ENCODE measurements at regions not wholly inside any gene's neighbourhood (a gene's known extent, or its start where the extent isn't known, plus 50 kb on each side); places are given as distances from the start of the nearest gene placed in this dataset.

DNA sequence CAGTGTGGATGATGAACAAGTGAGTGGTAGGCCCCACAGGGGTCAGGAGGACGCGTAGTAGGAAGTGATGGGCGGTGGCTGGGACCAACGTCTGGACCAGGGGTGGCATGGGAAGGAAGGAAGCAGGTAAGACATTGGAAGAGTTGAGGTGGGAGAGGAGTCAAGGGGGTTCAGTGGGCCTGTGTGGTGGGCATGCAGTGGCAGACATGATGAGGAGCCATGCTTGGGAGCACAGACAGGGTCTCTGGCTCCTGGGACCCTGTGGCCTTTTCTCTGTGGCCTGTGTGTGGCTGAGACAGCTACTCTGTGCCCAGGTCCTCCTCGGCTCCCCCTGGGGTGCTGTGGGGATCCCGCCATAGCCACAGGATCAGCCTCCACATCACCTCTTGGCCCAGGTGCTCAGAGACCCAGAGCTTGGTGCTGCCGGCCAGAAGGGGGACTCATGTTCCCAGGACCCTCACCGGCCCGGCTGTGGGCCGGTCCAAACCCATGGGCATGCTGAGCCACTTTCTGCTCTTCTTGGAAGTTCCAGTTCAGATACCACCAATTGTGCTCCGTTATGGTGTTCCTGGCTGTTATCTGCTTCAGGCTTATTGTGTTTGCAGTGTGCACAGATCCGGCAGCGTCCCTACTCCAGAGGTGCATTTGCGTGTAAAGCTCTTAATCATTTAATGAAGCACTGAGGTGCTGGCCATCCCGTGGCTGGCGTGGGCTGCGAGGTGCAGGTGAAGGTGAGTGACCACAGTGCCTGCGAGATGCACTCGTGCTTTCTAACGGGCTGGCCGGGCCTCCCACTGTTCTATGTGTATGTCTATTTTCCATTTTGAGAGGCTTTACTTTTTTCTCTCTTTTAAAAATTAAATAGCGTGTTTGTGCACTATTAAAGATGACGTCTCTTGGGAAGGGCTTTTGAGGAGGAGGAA lies 147.9 kb downstream of the TEX29 start:
- Mint-ChIP-seq H3K27me3 (peaks cover 16% of the 10 kb centered on the region), H3K27ac (no peak overlapping the region), H3K4me1 (no peaks in the 10 kb centered on the region), H3K9me3 (no peaks in the 10 kb centered on the region), H3K4me3 (no peak overlapping the region), H3K36me3 (no peaks in the 10 kb centered on the region)
- ATAC-seq (ENCODE audit: low read depth) (no peak), DNase-seq (no peak)
- POLR2A ChIA-PET = no interaction called here

DNA sequence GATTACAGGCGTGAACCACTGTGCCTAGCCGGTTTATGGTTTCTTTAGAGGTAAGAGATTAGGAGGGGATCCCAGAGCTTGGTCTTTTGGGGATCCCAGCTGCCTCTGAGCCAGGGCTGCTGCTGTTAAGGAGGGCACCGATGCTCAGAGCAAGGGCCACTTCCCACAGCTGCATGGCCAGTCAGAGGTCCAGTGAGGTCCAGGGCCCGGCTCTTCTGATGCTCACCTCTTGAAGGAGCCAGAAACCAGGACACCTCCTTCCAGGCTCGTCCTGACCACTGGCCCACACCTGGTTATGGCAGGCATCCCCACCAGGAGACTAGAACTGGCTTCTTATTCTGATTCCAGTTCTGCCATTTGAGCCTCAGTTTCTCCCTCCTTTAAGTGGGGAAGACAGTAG lies 149.0 kb downstream of the TEX29 start:
- no peak overlapping the region for H3K27ac Mint-ChIP-seq
- POLR2A ChIA-PET = no interaction called here
- DNase-seq = no peak
- no peaks in the 10 kb centered on the region for H3K4me1 Mint-ChIP-seq
- no peak overlapping the region for H3K4me3 Mint-ChIP-seq
- peaks cover 11% of the 10 kb centered on the region for H3K27me3 Mint-ChIP-seq
- H3K9me3 Mint-ChIP-seq = no peaks in the 10 kb centered on the region
- ATAC-seq (ENCODE audit: low read depth) = no peak
- no peaks in the 10 kb centered on the region for H3K36me3 Mint-ChIP-seq

DNA sequence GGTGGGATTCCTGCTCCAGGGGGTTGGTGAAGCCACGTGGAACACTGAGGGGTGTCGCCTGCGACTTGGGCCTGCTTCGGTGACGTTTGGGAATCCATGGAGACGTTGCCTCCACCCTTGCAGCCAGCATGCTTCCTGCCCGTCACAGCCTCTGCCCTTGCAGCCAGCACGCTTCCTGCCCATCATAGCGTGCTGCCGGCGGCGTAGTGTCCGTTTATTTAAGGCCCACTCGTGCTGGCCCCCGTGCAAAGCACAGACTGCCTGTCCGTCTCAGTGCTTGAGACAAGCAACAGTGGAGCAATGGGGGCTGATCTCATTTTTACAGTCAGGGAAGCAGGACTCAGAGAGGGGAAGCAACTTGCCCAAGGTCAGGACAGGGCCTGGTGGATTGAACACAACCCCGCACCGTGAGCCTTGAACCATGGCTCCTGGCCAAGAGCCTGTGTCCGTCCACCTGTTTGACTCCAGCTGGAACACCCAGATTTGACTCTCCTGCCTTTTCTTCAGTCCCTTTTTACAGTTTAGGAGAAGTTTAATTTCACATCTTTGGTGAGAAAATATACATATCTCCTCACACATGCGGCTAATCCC lies 149.6 kb downstream of the TEX29 start:
- H3K4me1 Mint-ChIP-seq = no peaks in the 10 kb centered on the region
- peaks cover 7% of the 10 kb centered on the region for H3K27me3 Mint-ChIP-seq
- no peak overlapping the region for H3K27ac Mint-ChIP-seq
- no peaks in the 10 kb centered on the region for H3K36me3 Mint-ChIP-seq
- no peak for ATAC-seq (ENCODE audit: low read depth)
- H3K9me3 Mint-ChIP-seq = no peaks in the 10 kb centered on the region
- H3K4me3 Mint-ChIP-seq = no peak overlapping the region
- no peak for DNase-seq
- POLR2A ChIA-PET = no interaction called here

DNA sequence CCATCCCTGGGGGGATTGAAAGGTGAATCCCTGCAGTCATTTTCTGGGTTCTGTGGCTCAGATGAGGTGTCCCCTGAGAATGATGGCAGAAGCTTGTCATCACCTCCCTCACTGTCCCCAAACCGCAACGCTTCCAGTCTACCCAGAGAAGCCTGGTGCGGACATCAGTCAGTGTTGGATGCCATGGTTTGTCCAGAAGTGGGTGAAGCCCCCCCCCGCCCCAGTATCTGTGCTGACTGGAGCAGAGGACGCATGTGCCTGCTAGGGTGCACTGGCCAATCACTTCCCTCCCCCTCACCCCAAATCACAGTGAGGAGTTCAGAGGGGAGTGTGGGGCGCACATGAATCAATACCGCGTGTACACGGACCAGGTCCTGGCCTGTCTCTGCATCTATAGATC lies 150.5 kb downstream of the TEX29 start:
- POLR2A ChIA-PET = no interaction called here
- H3K9me3 Mint-ChIP-seq = no peaks in the 10 kb centered on the region
- no peaks in the 10 kb centered on the region for H3K36me3 Mint-ChIP-seq
- H3K27ac Mint-ChIP-seq = no peak overlapping the region
- DNase-seq (no peak), ATAC-seq (ENCODE audit: low read depth) (no peak)
- H3K27me3 Mint-ChIP-seq = peaks cover 7% of the 10 kb centered on the region
- H3K4me3 Mint-ChIP-seq = no peak overlapping the region
- H3K4me1 Mint-ChIP-seq = no peaks in the 10 kb centered on the region

DNA sequence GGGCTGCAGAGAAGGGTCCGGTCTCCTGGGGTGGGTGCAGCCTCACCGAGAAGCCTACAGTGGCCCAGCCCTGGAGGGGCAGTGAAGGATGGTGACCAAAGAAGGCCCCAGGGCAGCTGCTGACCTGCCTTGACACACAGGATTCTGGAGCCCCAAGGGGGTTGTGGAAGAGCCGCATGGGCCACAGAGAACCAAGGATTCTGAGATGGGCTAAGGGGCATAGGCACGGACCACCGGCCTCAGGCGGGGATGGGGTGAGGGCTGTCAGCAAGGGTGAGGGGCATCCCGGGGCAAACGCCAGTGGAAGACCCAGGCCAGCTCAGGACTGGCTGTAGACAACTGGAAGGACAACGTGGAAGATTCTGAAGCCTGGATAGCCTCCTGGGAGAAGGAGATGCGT lies 151.6 kb downstream of the TEX29 start:
- Mint-ChIP-seq H3K27ac (no peak overlapping the region), H3K36me3 (no peaks in the 10 kb centered on the region), H3K4me1 (no peaks in the 10 kb centered on the region), H3K4me3 (no peak overlapping the region), H3K9me3 (no peaks in the 10 kb centered on the region), H3K27me3 (peaks cover 1% of the 10 kb centered on the region)
- POLR2A ChIA-PET = no interaction called here
- ATAC-seq (ENCODE audit: low read depth) (no peak), DNase-seq (no peak)

DNA sequence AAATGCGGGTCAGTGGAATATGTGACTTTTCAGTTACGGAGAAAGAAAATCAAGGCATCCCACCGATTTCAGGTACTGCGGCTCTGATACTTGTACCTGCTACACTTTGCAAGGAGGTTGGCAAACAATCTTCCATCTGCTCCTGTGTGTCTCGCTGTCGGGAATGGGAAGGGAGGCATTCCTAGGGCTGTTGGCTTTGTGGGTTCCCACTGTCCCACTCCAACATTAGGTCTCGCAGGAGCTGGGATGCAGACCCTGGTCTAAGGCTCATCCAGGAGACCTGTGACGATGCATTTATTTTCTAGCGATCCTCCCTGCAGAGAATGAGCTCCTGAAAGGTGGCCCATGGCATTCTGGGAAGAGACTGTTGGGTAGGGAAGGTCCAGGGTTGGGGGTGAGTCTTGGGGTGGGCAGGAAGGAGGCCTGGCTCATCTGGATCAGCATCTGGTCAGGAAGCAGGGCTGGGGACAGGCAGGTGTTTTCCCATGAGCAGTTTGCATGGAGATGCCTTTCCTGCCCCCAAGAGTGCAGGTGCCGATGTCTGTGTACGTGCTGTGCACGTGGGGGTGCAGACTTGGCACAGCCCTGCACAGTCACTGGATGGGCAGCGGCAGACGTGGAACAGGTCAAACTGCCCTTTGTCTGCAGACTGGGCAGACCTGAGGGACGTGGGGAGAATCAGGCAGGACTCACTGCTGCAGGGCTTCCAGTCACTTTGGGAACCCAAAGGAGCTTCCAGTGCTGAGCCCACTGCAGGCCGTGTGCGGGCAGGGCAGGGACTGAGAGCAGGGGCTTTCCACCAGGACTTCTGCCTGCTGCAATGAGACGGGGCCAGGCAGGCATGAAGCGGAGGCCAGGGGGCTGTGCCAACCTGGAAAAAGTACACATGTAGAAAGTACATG lies 152.4 kb downstream of the TEX29 start:
- Mint-ChIP-seq H3K36me3 (no peaks in the 10 kb centered on the region), H3K4me3 (no peak overlapping the region), H3K27ac (no peak overlapping the region), H3K27me3 (no peaks in the 10 kb centered on the region), H3K9me3 (no peaks in the 10 kb centered on the region), H3K4me1 (no peaks in the 10 kb centered on the region)
- POLR2A ChIA-PET = no interaction called here
- ATAC-seq (ENCODE audit: low read depth) (no peak), DNase-seq (no peak)

DNA sequence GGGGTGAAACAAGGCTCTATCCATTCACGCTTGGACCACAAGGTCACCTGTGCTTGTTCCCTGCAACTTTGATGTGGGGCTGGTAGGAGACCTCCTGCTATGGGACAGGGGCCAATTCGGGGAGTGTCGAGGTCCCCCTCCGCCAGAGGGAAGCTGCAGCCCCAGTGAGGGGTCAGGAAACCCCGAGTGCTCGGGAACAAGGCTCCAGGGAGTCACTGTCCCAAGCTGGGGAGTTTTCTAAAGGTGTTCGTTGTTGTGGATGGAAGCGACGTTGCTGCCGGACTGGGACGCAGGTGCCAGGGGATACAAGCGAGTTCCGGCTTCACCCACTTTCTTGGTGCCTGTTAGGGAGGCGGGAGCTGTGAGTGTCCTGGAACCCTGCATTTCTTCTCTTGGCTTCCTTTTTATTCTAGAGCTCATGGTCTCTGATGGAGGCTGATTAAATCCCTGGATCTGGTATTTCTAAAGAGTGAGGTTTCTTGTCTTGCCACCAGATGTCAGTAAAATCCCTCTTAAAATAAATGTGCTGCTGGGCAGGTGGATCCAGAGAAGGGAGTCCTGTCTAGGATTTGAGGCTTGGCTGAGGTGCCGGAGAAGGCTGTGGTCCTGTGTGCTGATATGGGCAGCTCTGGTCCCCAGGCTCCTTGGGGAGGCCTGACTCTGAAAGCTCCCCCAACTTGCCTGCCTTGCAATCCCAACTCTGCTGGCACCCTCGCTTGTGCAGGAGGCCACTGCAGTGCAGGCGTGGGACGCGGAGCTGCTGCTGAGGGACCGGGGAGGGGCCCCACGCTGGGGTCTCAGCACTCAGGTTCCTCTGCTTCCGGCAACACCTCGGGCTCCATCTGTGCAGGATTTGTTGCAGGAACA lies 153.9 kb downstream of the TEX29 start:
- no peaks in the 10 kb centered on the region for H3K4me1 Mint-ChIP-seq
- DNase-seq (no peak), ATAC-seq (ENCODE audit: low read depth) (no peak)
- no peak overlapping the region for H3K4me3 Mint-ChIP-seq
- H3K36me3 Mint-ChIP-seq = no peaks in the 10 kb centered on the region
- H3K27me3 Mint-ChIP-seq = no peaks in the 10 kb centered on the region
- H3K27ac Mint-ChIP-seq = no peak overlapping the region
- H3K9me3 Mint-ChIP-seq = no peaks in the 10 kb centered on the region
- POLR2A ChIA-PET = interaction anchor here (0.7 kb wide), 1 partner anchor 621 kb away, joined by 6 read pairs; no protein-coding TSS in a partner anchor

DNA sequence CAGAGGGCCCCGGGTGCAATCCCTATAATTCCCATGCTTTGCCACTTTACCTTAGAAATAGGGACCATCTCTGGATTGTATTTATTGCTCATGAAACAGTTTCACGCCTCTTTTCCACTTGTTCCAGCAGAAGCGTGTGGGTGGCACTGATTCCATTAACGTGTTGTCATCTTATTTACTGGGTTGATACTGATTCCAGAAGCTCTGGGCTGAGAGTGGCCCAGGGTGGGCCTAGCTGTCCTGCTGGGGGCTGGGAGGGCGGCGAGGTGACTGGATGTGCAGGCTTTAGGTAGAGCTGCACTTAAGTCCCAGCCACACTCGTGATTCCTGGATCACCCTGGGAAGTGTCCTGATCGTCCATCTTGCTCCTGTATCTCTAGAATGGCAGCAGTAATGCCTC lies 155.0 kb downstream of the TEX29 start:
- Mint-ChIP-seq H3K4me3 (no peak overlapping the region), H3K27ac (no peak overlapping the region), H3K27me3 (no peaks in the 10 kb centered on the region), H3K36me3 (no peaks in the 10 kb centered on the region), H3K9me3 (no peaks in the 10 kb centered on the region), H3K4me1 (no peaks in the 10 kb centered on the region)
- ATAC-seq (ENCODE audit: low read depth) = no peak
- POLR2A ChIA-PET = no interaction called here
- no peak for DNase-seq

DNA sequence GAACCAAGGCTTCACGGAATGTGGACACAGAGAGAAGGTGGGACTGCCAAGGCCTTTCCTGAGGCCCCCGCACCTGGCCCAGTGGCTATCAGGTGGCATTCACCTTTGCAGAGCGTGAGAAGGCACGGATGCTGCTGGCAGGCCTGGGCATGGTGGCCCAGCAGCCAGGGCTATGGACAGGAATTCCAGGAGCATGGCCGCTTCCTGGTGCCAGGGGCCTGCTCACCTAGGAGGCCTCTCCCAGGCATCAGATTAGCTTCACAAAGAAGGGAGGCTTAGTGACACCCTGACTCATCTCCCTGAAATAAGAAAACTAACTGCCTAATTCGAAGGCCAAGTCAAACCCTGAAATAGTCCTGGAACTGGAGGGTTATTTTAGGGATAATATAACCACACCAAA lies 155.8 kb downstream of the TEX29 start:
- Mint-ChIP-seq H3K9me3 (no peaks in the 10 kb centered on the region), H3K36me3 (no peaks in the 10 kb centered on the region), H3K27ac (no peak overlapping the region), H3K4me1 (no peaks in the 10 kb centered on the region), H3K27me3 (no peaks in the 10 kb centered on the region), H3K4me3 (no peak overlapping the region)
- ATAC-seq (ENCODE audit: low read depth) = no peak
- POLR2A ChIA-PET = no interaction called here
- DNase-seq = no peak

DNA sequence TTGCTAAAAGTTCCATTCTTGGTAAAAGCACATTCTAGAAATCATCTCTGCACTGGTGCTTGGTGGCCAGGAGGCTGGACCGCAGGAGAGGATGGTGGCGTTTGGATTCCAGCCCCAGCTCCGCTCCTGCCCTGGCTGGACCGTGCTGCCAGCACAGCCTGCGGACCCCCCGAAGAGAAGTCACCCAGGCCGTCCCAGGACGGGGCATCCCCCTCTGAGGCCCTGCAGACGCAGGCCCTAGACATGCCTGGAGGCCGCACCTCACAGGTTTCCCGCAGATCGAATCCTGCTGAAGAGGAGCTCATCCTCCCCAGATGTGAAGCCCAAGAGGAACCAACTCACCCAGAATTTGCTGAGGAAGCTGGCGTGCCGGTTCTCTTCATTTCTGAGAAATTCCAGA lies 159.0 kb downstream of the TEX29 start:
- Mint-ChIP-seq H3K4me3 (no peak overlapping the region), H3K27me3 (no peaks in the 10 kb centered on the region), H3K4me1 (no peaks in the 10 kb centered on the region), H3K27ac (no peak overlapping the region), H3K36me3 (no peaks in the 10 kb centered on the region), H3K9me3 (no peaks in the 10 kb centered on the region)
- POLR2A ChIA-PET = no interaction called here
- ATAC-seq (ENCODE audit: low read depth) (no peak), DNase-seq (no peak)

DNA sequence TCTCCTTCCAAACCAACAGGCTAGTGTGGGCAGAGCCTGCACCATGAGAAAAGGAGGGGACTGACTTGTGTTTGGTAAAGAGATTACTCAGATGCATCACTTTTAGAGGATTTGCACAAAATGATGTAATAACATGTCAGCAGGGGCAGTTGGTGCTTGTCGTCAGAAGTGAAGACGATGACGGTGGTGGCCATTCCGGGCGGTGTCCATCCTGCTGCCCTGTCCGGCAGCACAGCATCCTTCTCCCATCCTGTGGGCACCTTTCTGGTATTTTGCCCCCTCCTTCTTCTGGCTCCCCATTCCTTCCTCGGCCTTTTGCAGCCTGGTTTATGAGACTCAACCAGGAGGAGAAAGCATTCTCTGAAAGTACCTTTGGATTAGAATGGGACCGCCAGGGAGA lies 160.1 kb downstream of the TEX29 start:
- no peak for ATAC-seq (ENCODE audit: low read depth)
- Mint-ChIP-seq H3K27ac (no peak overlapping the region), H3K9me3 (no peaks in the 10 kb centered on the region), H3K4me3 (no peak overlapping the region), H3K36me3 (no peaks in the 10 kb centered on the region), H3K4me1 (no peaks in the 10 kb centered on the region), H3K27me3 (no peaks in the 10 kb centered on the region)
- POLR2A ChIA-PET = no interaction called here
- no peak for DNase-seq

DNA sequence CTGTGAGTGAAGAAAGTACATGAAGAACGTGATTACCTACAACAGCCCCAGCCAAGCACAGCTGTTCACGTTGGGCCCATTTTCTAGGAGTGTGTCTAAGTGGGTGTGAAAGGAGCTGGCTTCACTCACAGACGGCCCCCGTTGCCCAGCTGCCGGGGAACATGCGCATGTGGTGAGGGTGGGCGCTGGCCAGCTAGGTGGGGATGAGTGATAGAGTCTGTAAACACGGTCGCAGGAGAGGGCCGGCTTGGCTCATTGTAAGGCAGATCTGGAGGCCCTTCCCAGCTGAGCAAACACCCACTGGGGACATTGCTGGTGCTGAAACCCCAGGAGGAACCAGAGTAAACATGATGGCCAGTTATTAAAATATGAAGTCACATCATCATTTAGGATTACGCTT lies 160.5 kb downstream of the TEX29 start:
- Mint-ChIP-seq H3K9me3 (no peaks in the 10 kb centered on the region), H3K4me3 (no peak overlapping the region), H3K36me3 (no peaks in the 10 kb centered on the region), H3K4me1 (no peaks in the 10 kb centered on the region), H3K27ac (no peak overlapping the region), H3K27me3 (no peaks in the 10 kb centered on the region)
- no peak for ATAC-seq (ENCODE audit: low read depth)
- DNase-seq = no peak
- POLR2A ChIA-PET = no interaction called here

DNA sequence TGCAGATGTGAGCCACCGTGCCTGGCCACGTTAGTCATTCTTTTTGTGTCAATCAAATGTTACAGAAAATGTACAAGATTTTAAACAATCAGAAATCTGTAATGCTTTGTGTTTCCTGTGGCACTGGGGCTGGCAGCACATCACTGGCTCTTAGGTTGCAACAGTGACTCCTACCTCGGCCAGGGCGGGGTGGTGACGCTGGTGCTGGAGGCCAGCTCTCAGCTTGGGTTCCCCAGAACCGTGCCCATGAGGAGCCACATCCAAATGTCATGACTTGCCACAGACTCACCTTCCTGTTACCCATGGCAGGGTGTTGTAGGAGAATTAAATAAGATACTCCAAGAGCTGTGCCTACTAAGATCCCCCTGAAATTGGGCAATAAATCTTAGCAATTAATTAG lies 161.7 kb downstream of the TEX29 start:
- POLR2A ChIA-PET = no interaction called here
- H3K9me3 Mint-ChIP-seq = peaks cover 2% of the 10 kb centered on the region
- no peak overlapping the region for H3K4me3 Mint-ChIP-seq
- no peak overlapping the region for H3K27ac Mint-ChIP-seq
- DNase-seq (no peak), ATAC-seq (ENCODE audit: low read depth) (no peak)
- H3K4me1 Mint-ChIP-seq = no peaks in the 10 kb centered on the region
- H3K36me3 Mint-ChIP-seq = no peaks in the 10 kb centered on the region
- H3K27me3 Mint-ChIP-seq = no peaks in the 10 kb centered on the region
